Ureter (tissue), 1 donor: ENCODE measurements at regions not wholly inside any gene's neighbourhood (a gene's known extent, or its start where the extent isn't known, plus 50 kb on each side); places are given as distances from the start of the nearest gene placed in this dataset.
"Not testable (repeated sequence)": the region's sequence is repeated elsewhere in the genome, so short reads cannot be mapped to it uniquely, and the experiment has no call there.

ENCODE experiments used
- DNase-seq: peaks from one replicate; pipeline ENCODE4 v3.0.0-alpha.2; 2020; ENCODE audit warnings: low spot score
- donor health status: DM: yes; HTN: yes; CAD: no.

DNA sequence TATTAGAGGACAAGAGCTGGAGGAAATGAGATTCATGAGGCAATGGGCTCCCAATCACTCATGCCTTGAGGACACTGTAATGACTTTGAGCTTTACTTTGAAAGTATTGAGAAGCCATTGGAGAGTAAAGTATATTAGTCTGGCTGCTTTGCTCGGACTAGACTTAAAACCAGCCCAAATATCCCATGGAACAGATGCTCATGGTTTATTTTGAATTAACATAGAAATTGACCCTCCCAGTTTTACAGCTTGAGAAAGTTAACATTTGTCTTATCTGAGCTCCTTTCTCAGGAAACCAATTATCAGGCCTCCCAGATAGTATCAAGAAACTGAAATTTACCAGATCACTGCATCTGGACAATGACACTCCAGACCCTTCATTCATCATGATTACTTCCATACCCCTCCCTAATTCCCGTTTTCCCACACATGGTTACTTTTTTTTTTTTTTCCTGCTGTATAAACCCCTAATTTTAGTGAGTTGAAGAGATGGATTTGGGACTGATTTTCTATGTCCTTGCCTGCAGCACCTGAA, 270.8 kb upstream of the SMIM30 start:
- DNase-seq: no peak

- no peak for DNase-seq
These were observed 265.3 kb upstream of the SMIM30 start for GRCh38 chr7:113383638-113384037.

DNA sequence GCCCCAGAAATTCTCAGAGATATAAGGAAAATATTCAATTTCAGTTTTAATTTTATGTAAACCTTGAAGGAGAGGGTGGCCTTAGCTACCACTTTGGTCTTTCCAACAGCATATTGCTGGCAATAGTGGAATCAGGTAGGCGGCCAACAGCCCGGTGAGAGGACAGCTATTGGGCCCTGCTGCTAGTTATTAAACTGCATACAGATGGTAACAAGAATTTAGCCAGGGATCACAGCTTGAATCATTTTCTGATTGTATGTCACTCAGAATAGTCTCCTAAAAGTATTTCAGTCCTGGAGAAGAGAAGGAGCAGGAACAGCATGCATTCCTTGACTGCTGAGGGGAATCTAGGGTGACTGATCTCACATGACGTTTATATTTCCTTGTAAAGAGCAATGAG, 261.4 kb upstream of the SMIM30 start:
- no peak for DNase-seq

GRCh38 chr7:113374955-113375354, 256.6 kb upstream of the SMIM30 start:
- DNase-seq: no peak

- DNase-seq: no peak
These were observed 255.5 kb upstream of the SMIM30 start for GRCh38 chr7:113373863-113374262.

DNA sequence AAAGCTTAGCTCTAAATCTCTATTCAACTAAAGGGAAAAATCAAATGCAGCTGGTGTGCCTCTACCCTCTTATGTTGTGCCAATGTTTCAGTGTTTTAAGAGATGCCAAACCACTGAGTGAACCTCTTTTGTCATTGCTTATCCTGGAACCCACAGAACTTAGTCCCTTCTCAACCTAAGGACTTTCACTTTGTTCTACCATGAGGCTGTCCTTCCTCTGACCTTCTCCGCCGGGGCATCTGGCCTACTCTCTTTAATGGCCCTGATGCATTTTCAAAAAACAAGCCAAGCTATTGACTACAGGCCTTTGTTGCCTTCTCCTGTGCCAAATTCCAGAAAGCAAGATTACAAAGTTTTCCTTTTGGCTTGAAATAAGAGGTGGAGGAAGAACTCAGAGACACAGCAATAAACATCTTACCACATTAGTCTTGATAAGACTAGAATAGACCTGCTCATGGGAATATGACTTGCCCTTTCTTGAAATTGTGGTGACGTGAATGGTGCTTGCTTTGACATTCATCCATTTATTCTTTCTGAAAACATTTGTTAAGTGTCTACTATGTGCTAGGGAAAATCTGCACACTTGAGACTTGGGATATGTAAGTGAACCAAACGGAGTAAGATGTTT, 253.2 kb upstream of the SMIM30 start:
- no peak for DNase-seq

DNA sequence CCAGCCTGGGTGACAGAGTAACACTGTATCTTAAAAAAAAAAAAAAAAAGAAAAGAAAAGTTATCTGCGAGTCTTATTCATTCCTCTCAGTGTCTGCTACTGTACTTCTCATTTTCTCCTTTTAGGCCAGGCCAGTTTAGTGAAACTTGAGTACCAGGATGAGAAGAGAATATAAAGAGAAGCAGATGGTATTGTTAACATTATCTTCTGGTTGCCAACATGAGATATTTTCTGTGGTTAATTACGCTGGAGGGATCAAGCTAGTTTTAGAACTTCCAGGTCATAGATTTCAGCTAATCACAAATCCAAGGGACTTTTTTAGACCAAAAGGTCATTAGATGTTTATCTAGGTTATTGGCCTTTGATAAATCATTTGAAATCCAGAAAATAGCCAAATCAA, 252.6 kb upstream of the SMIM30 start:
- no peak for DNase-seq

DNA sequence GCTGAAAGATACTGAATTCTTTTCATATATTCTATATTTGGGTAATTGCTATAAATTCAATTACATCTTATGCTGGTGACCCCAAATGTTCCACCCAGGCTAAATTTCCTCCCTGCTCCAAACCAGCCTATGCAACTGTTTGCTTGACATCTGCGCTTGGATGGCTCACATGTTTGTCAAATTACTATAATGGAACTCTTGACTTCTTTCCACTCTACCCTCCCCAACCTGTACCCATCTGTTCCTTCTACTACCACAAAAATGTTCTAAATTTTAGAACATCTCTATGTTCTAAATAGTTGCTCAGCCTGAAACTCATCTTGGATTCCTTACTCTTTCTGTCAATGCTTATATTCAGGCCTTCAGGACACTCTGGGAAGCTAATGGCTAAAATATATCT, 249.9 kb upstream of the SMIM30 start:
- DNase-seq: no peak

GRCh38 chr7:113367041-113367586, 248.8 kb upstream of the SMIM30 start:
- no peak for DNase-seq

DNA sequence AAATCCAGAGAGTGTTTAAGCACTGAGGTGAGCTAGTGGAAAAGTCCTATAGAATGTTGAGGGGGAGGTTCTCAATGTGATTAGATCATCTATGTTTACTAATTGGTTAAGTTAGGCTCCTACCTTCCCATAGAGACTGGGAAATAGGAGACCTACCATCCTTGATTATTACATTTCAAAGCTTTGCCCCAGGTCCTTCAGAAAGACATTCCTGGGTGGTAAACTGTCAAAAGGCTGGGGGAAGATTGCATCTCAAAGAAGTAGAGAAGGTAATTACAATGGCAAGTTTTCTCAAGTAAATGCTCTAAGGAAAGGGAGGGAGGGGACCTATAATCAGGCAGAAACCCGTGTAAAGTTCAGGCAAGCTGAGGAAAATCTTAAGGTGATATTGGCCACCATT, 247.8 kb upstream of the SMIM30 start:
- no peak for DNase-seq

DNA sequence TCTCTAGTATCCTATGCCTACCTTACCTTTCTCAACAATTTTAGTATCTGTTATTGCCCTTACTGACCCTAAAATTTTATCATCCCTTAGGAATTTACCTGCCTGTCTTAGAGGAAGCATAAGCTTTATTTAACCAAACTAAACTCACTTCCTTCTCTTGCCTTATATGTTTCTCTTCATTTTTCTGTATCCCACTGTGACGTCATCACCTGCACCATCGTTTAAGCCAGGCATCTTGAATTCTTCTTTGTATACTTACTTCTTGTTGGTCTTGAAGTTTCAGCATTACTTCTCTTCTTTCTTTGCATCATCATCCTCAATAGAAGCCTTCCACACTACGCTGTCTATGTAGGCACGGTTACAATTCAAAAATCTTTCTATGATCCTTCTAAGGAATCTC, 231.0 kb upstream of the SMIM30 start:
- DNase-seq: no peak

GRCh38 chr7:113339661-113340060, 221.3 kb upstream of the SMIM30 start:
- no peak for DNase-seq

GRCh38 chr7:113338071-113338696, 219.8 kb upstream of the SMIM30 start:
- no peak for DNase-seq

DNA sequence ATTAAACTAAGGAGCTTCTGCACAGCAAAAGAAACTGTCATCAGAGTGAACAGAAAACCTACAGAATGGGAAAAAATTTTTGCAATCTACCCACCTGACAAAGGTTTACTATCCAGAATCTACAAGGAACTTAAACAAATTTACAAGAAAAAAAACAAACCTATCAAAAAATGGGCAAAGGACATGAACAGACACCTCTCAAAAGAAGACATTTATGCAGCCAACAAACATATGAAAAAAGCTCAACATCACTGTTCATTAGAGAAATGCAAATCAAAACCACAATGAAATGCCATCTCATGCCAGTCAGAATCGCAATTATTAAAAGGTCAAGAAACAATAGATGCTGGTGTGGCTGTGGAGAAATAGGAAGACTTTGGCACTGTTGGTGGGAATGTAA, 218.5 kb upstream of the SMIM30 start:
- not testable (repeated sequence) for DNase-seq

DNA sequence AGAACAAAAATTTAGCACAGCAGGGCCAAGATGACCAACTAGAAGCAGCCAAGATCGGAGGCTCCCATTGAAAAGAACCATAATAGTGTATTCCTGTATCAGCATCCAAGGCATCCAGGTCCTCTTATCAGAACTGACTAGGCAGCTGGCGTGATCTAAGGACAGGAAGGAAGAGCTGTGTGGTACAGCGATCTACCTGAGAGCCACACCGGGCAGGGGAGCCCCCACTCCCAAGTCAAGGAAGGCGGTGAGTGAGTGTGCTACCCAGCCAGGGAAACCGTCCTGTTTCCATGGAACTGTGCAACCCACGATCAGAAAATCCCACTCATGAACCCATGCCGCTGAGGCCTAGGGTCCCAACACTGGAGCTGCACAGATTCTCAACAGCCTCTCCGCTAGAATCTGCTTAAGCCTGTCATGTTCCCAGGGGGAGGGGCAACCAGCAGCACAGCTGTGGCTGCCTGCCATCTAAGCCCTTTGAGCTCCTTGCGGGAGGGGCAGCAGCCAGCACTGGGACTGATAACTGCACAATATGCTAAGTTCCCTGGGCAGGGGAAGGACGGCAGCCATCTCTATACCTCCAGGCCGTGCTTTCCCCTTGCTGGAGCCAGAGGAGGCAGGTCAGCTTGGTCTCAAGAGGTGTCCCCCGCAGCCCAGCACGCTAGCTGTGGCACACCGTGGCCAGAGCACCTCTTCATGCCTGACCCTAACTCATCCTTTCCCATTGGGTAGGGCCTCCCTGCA, 213.0 kb upstream of the SMIM30 start:
- DNase-seq: no peak

DNA sequence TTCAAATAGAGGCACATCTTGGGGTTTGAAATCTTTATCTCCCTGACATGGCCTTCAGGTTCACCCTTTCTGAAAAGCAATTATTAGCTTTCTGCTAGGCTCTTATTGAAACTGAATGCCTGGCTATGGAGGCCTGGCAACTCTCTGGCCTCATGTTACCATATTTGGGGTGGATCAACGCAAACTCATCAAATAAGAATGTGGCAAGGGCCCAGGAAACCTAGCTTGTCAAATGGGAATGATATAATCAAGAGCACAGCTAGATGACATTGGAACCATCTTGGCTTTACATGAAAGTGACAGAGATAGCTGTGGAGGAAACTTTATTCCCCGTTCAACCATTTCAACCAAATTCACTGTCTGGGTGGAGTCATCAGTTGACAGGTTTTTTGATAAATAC, 202.8 kb upstream of the SMIM30 start:
- DNase-seq: no peak

GRCh38 chr7:113320419-113320818, 202.1 kb upstream of the SMIM30 start:
- DNase-seq: no peak

- no peak for DNase-seq
These were observed 196.2 kb upstream of the SMIM30 start for GRCh38 chr7:113314594-113314993.

- no peak for DNase-seq
These were observed 190.0 kb upstream of the SMIM30 start for GRCh38 chr7:113308399-113308798.

DNA sequence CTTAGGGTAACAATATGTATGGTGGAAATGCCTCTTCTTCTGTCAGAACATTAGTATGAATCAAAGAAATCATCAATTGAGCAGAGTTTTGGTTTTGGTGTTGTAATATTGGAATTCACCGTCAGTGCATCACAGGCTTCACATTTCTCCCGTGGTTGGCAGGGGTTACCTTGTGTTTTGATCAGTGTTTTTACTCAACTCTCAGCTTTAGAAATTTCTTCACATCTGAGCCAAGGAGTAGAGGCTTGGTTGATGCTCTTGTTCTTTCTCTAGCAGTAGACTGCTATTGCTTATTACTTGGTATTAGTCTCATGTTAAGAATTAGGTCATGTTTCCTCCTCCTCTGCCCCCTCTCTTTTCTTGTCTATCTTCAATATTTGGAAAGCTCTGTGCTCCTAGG, 188.8 kb upstream of the SMIM30 start:
- DNase-seq: no peak

- no peak for DNase-seq
These were observed 187.9 kb upstream of the SMIM30 start for GRCh38 chr7:113306302-113306701.

- DNase-seq: no peak
These were observed 185.8 kb upstream of the SMIM30 start for GRCh38 chr7:113304104-113304503.

- not testable (repeated sequence) for DNase-seq
These were observed 185.0 kb upstream of the SMIM30 start for GRCh38 chr7:113303388-113303787.
